GM23338 (cell line): ENCODE measurements at regions not wholly inside any gene's neighbourhood (a gene's known extent, or its start where the extent isn't known, plus 50 kb on each side); places are given as distances from the start of the nearest gene placed in this dataset.

Experiments
- ATAC-seq: fragments of 200-7000 bp; cut with Tn5 transposase; 3 replicates; pipeline ENCODE4 v1.9.1; 2020
- DNase-seq: peaks from one replicate; pipeline ENCODE4 v3.0.0-alpha.2; 2015; ENCODE audit warnings: low spot score
- H2AFZ ChIP-seq: fragments of 200-600 bp; sonication (generic); 2 replicates; pipeline ENCODE4 v1.8.0; 2016; ENCODE audit warnings: antibody characterized with exemption, mild to moderate bottlenecking, moderate library complexity
- H3F3A ChIP-seq: fragments of 200-600 bp; sonication (generic); replicated peaks from 2 replicates; pipeline ENCODE4 v1.8.0; 2017; ENCODE audit warnings: antibody characterized with exemption, mixed run types, low read depth
- H3K27ac ChIP-seq: fragments of 200-600 bp; sonication (generic); 2 replicates; pipeline ENCODE4 v1.6.1; 2016; ENCODE audit warnings: low read depth
- H3K27me3 ChIP-seq: fragments of 200-600 bp; sonication (generic); 2 replicates; pipeline ENCODE4 v1.8.0; 2016; ENCODE audit warnings: mild to moderate bottlenecking, mixed run types, moderate library complexity; ENCODE audit not compliant: insufficient read depth
- H3K36me3 ChIP-seq: fragments of 200-600 bp; sonication (generic); 2 replicates; pipeline ENCODE4 v1.8.0; 2016; ENCODE audit warnings: mild to moderate bottlenecking; ENCODE audit not compliant: insufficient read depth
- H3K4me1 ChIP-seq: fragments of 200-600 bp; sonication (generic); 2 replicates; pipeline ENCODE4 v1.8.0; 2016; ENCODE audit warnings: mild to moderate bottlenecking, moderate library complexity; ENCODE audit not compliant: insufficient read depth
- H3K4me2 ChIP-seq: fragments of 200-600 bp; sonication (generic); 2 replicates; pipeline ENCODE4 v1.7.1; 2017; ENCODE audit warnings: mixed run types
- H3K4me3 ChIP-seq: fragments of 200-600 bp; sonication (generic); 2 replicates; pipeline ENCODE4 v1.6.1; 2016; ENCODE audit warnings: mixed run types
- H3K79me2 ChIP-seq: fragments of 200-600 bp; sonication (generic); replicated peaks from 2 replicates; pipeline ENCODE4 v1.8.0; 2017; ENCODE audit warnings: mild to moderate bottlenecking; ENCODE audit not compliant: insufficient read depth
- H3K9me2 ChIP-seq: fragments of 200-600 bp; sonication (generic); 2 replicates; pipeline ENCODE4 v1.8.0; 2017; ENCODE audit not compliant: insufficient read depth
- H4K20me1 ChIP-seq: fragments of 200-600 bp; sonication (generic); replicated peaks from 2 replicates; pipeline ENCODE4 v1.8.0; 2017; ENCODE audit warnings: mild to moderate bottlenecking; ENCODE audit not compliant: insufficient read depth
- H3K27ac Mint-ChIP-seq: 2 replicates; pipeline ENCODE4 v1.8.0; 2020; ENCODE audit warnings: inconsistent platforms, mild to moderate bottlenecking, moderate library complexity, mixed read lengths
- H3K27me3 Mint-ChIP-seq: 3 replicates; pipeline ENCODE4 v1.8.0; 2022; ENCODE audit warnings: low read depth, mild to moderate bottlenecking, moderate library complexity, mixed read lengths, inconsistent platforms; ENCODE audit not compliant: insufficient read depth, poor library complexity
- H3K36me3 Mint-ChIP-seq: 3 replicates; pipeline ENCODE4 v1.8.0; 2021; ENCODE audit warnings: low read depth, mild to moderate bottlenecking, inconsistent platforms, moderate library complexity, mixed read lengths
- H3K4me1 Mint-ChIP-seq: 3 replicates; pipeline ENCODE4 v1.8.0; 2020; ENCODE audit warnings: mild to moderate bottlenecking, inconsistent platforms, mixed read lengths
- H3K4me3 Mint-ChIP-seq: 3 replicates; pipeline ENCODE4 v1.8.0; 2021; ENCODE audit warnings: moderate library complexity, mild to moderate bottlenecking, inconsistent platforms, mixed read lengths
- H3K9me3 Mint-ChIP-seq: 3 replicates; pipeline ENCODE4 v1.8.0; 2020; ENCODE audit warnings: moderate library complexity, mild to moderate bottlenecking, inconsistent platforms, mixed read lengths
- CTCF ChIP-seq, 2 experiments: fragments of 200-600 bp in 1 of 2; sonication (generic) in 1 of 2; conservative IDR thresholded peaks; 2 replicates each; pipeline versions ENCODE4 v1.5.1 to v1.6.1; 2016 to 2017; ENCODE audit warnings: antibody characterized with exemption in 2 of 2, low read depth in 2 of 2, mild to moderate bottlenecking in 2 of 2, moderate library complexity in 1 of 2
- EZH2 ChIP-seq: fragments of 200-600 bp; sonication (generic); IDR thresholded peaks from one replicate; pipeline ENCODE4 v1.8.0; 2017; ENCODE audit warnings: antibody characterized with exemption, mild to moderate bottlenecking, low read depth; ENCODE audit not compliant: unreplicated experiment
- EZH2phosphoT487 ChIP-seq: fragments of 200-600 bp; sonication (generic); IDR thresholded peaks from one replicate; pipeline ENCODE4 v1.8.1; 2018; ENCODE audit warnings: antibody characterized with exemption; ENCODE audit not compliant: unreplicated experiment
- POLR2AphosphoS5 ChIP-seq: IDR thresholded peaks from 2 replicates; pipeline ENCODE4 v1.6.1; 2016; ENCODE audit warnings: antibody characterized with exemption, low read depth
- ZNF331 ChIP-seq: fragments of 250-450 bp; sonication (Bioruptor Pico); IDR thresholded peaks from 2 replicates; pipeline ENCODE4 v1.5.0; 2020; ENCODE audit warnings: low read depth, mild to moderate bottlenecking, moderate library complexity
- ZNF462 ChIP-seq: fragments of 250-450 bp; sonication (Bioruptor Pico); IDR thresholded peaks from 2 replicates; pipeline ENCODE4 v1.5.0; 2020; ENCODE audit warnings: mild to moderate bottlenecking, moderate library complexity

GRCh38 chr17:31597646-31598398 is 206.3 kb downstream of the RAB11FIP4 start:
- H3K27ac Mint-ChIP-seq: no peak overlapping the region
- H3K36me3 Mint-ChIP-seq: no peaks in the 10 kb centered on the region
- Histone ChIP-seq H3K27me3 (no peaks in the 10 kb centered on the region), H3K4me2 (no peak overlapping the region), H2AFZ (no peak overlapping the region), H3K4me3 (no peak overlapping the region), H3K27ac (no peak overlapping the region), H4K20me1 (no peaks in the 10 kb centered on the region), H3K79me2 (no peaks in the 10 kb centered on the region), H3K4me1 (no peaks in the 10 kb centered on the region; the same call in 1 of the 2 replicates), H3K36me3 (no peaks in the 10 kb centered on the region), H3F3A (no peaks in the 10 kb centered on the region), H3K9me2 (no peaks in the 10 kb centered on the region)
- peaks cover 18% of the 10 kb centered on the region for H3K4me1 Mint-ChIP-seq
- no peak for TF ChIP-seq EZH2
- no peak for TF ChIP-seq POLR2AphosphoS5
- no peaks in the 10 kb centered on the region; the same call in 2 of the 3 replicates for H3K9me3 Mint-ChIP-seq
- DNase-seq (no peak), ATAC-seq (no peak)
- H3K27me3 Mint-ChIP-seq: peaks cover 12% of the 10 kb centered on the region
- H3K4me3 Mint-ChIP-seq: no peak overlapping the region

GRCh38 chr17:31596382-31597323 is 205.2 kb downstream of the RAB11FIP4 start:
- H3K4me1 ChIP-seq: no peaks in the 10 kb centered on the region; the same call in 1 of the 2 replicates
- Mint-ChIP-seq H3K9me3 (no peaks in the 10 kb centered on the region; the same call in 2 of the 3 replicates), H3K36me3 (no peaks in the 10 kb centered on the region), H3K4me3 (no peak overlapping the region), H3K27me3 (peaks cover 12% of the 10 kb centered on the region), H3K4me1 (peaks cover 18% of the 10 kb centered on the region), H3K27ac (peak overlapping the region; percentile 36)
- no peak overlapping the region for H3K4me2 ChIP-seq
- H3K79me2 ChIP-seq: no peaks in the 10 kb centered on the region
- H2AFZ ChIP-seq: peak overlapping the region; percentile 76; the same call in 1 of the 2 replicates
- no peaks in the 10 kb centered on the region for H3F3A ChIP-seq
- no peaks in the 10 kb centered on the region for H4K20me1 ChIP-seq
- H3K36me3 ChIP-seq: no peaks in the 10 kb centered on the region
- no peak overlapping the region for H3K4me3 ChIP-seq
- no peaks in the 10 kb centered on the region for H3K27me3 ChIP-seq
- H3K27ac ChIP-seq: no peak overlapping the region
- H3K9me2 ChIP-seq: no peaks in the 10 kb centered on the region
- DNase-seq (peak; percentile 32), ATAC-seq (peak; percentile 69)
- TF ChIP-seq EZH2: no peak
- TF ChIP-seq EZH2phosphoT487: no peak
- no peak for TF ChIP-seq CTCF (conservative IDR thresholded peaks at IDR 0.05; ENCODE audit: low read depth in 2 of 2)
- no peak for TF ChIP-seq ZNF331 (CRISPR knock-in tag)
- TF ChIP-seq ZNF462 (CRISPR knock-in tag): no peak
